ENCODE measurements at regions not wholly inside any gene's neighbourhood (a gene's known extent, or its start where the extent isn't known, plus 50 kb on each side); places are given as distances from the start of the nearest gene placed in this dataset.

DNA sequence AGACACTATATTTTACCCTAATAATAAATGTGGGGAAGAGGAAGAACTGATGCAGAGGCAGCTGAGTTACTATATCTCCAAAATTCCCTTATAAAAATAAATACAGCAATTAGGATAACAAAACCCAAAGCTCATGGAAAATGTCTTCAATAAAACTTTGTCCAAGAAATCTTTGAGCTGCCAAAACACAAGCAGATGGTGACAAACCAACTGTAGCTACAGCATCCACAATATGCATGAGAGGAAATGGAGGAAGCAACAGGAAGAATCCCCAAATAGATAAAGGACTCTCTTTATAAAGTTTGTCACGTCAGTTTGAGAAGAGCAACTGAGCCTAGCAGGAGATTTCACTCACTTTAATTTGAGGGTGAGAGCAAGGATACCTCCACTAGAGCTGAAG is 638.2 kb downstream of the IGSF11 start:
- no peak for DNase-seq (ENCODE audit: low read depth)
- TF ChIP-seq CTCF (IDR thresholded peaks at IDR 0.05; ENCODE audit: insufficient read depth, low read depth, low read length): no peak

GRCh38 chr3:118400086-118400485 is 634.6 kb downstream of the IGSF11 start:
- no peak for DNase-seq (ENCODE audit: low read depth)
- no peak overlapping the region for H3K4me3 ChIP-seq (ENCODE audit: low read depth, low read length)
- TF ChIP-seq CTCF (IDR thresholded peaks at IDR 0.05; ENCODE audit: insufficient read depth, low read depth, low read length): no peak

More for the DNA sequence above, 638.2 kb downstream of the IGSF11 start:
- no peak overlapping the region for H3K4me3 ChIP-seq (ENCODE audit: low read depth, low read length)

DNA sequence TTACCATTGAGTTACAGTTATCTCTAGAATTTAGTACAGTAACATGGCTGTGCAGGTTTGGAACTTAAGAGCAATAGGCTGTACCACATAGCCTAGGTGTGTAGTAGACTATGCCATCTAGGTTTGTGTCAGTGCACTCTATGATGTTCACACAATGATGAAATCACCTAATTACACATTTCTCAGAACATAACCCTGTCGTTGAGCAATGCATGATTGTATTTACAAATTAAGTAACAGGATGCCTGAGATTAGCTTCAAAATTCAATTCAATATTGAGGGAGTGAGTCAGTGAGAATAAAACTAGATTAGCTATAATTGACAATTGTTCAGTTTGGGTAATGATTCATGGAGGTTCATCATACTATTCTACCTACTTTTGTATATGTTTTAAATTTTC is 633.8 kb downstream of the IGSF11 start:
- no peak overlapping the region for H3K4me3 ChIP-seq (ENCODE audit: low read depth, low read length)
- TF ChIP-seq CTCF (IDR thresholded peaks at IDR 0.05; ENCODE audit: insufficient read depth, low read depth, low read length): no peak
- no peak for DNase-seq (ENCODE audit: low read depth)

- DNase-seq (ENCODE audit: low read depth): no peak
- TF ChIP-seq CTCF (IDR thresholded peaks at IDR 0.05; ENCODE audit: insufficient read depth, low read depth, low read length): no peak
- no peak overlapping the region for H3K4me3 ChIP-seq (ENCODE audit: low read depth, low read length)
These were observed 632.8 kb downstream of the IGSF11 start for GRCh38 chr3:118401887-118402286.

GRCh38 chr3:118402971-118403370 is 631.7 kb downstream of the IGSF11 start:
- H3K4me3 ChIP-seq (ENCODE audit: low read depth, low read length): no peak overlapping the region
- no peak for TF ChIP-seq CTCF (IDR thresholded peaks at IDR 0.05; ENCODE audit: insufficient read depth, low read depth, low read length)
- DNase-seq (ENCODE audit: low read depth): no peak

- no peak for TF ChIP-seq CTCF (IDR thresholded peaks at IDR 0.05; ENCODE audit: insufficient read depth, low read depth, low read length)
- H3K4me3 ChIP-seq (ENCODE audit: low read depth, low read length): no peak overlapping the region
- no peak for DNase-seq (ENCODE audit: low read depth)
These were observed 628.1 kb downstream of the IGSF11 start for GRCh38 chr3:118406562-118406961.

DNA sequence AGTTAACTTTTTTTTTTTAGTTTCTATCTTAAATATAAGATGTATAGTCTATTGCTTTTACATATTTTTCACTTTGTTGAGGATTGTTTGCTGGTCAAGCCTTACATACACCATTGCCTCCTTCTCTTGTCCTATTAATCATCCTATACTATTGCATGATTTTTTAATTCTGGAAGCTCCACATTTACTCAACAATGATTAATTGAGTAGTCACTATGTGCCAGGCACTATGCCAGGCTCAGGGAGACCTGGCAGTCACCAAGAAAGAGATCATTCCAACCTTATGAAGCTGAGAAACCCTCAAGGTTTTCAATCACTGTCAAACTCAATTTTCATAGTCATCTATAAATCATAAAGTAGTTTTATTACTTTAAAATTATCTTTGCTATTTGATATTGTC is 626.2 kb downstream of the IGSF11 start:
- no peak for TF ChIP-seq CTCF (IDR thresholded peaks at IDR 0.05; ENCODE audit: insufficient read depth, low read depth, low read length)
- DNase-seq (ENCODE audit: low read depth): no peak

More for the DNA sequence above, 626.2 kb downstream of the IGSF11 start:
- no peak overlapping the region for H3K4me3 ChIP-seq (ENCODE audit: low read depth, low read length)
